GM19455 (cell line): ENCODE measurements at regions not wholly inside any gene's neighbourhood (a gene's known extent, or its start where the extent isn't known, plus 50 kb on each side); places are given as distances from the start of the nearest gene placed in this dataset.

Experiments
- ATAC-seq: cut with Tn5 transposase; IDR thresholded peaks from one replicate; pipeline ENCODE4 v1.9.1; 2021; ENCODE audit not compliant: unreplicated experiment

GRCh38 chr12:77433799-77434198 lies 368.4 kb upstream of the E2F7 start:
- no peak for ATAC-seq

- no peak for ATAC-seq
Observed at GRCh38 chr12:77429426-77429825, 364.1 kb upstream of the E2F7 start.

- no peak for ATAC-seq
Observed at GRCh38 chr12:77421152-77421551, 355.8 kb upstream of the E2F7 start.

- no peak for ATAC-seq
Observed at GRCh38 chr12:77409551-77409950, 344.2 kb upstream of the E2F7 start.

GRCh38 chr12:77407931-77408330 lies 342.6 kb upstream of the E2F7 start:
- no peak for ATAC-seq

DNA sequence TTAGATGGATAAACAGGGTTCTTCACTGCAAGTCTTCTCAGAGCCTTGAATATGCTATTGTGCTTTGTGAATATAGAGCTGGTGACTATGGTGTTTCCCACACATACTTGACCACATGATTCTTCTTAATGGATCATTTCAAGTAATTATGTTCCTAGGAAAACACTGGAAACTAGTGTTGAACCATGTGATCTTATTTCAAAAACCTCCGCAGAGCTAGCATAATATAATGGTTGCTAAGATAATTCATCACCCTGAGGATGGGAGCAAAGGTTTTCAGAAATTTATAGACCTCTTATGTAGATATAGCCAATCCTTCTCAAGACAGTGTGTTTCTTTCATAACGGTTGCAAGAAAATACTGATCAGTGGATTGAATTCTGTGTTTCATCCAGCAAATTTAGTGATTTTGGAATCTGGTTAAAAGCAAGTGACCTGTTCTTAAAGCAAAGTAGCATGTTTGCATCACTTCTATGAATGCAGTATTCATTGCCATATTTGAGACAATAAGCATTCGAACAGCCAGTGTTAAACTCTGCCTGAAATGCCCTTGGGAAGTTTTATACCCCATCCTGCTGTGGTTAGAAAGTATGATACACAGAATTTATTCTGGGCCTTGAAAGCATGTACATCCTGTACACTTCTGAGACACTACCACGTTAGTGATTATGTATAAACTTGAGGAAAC lies 341.0 kb upstream of the E2F7 start:
- no peak for ATAC-seq

DNA sequence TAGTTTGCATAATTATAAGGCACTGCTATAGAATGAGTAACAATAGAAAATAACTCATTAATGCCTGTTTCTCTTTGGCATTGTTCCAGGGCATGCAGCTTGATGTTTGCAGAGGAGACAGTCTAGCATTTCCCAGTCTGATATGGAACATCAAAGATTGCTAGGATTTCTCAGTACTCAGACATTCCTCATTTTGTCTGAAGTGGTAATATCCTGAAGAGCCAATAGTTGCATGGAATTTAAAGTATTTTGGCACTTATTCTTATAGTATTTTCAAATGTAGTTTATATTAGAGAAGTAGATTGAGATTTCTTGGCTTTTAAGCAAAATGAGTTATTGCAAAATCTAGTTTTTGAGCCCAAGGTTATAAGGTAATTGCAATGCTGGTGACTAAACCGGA lies 337.3 kb upstream of the E2F7 start:
- ATAC-seq, result no peak

- no peak for ATAC-seq
Observed at GRCh38 chr12:77401770-77402081, 336.4 kb upstream of the E2F7 start.

DNA sequence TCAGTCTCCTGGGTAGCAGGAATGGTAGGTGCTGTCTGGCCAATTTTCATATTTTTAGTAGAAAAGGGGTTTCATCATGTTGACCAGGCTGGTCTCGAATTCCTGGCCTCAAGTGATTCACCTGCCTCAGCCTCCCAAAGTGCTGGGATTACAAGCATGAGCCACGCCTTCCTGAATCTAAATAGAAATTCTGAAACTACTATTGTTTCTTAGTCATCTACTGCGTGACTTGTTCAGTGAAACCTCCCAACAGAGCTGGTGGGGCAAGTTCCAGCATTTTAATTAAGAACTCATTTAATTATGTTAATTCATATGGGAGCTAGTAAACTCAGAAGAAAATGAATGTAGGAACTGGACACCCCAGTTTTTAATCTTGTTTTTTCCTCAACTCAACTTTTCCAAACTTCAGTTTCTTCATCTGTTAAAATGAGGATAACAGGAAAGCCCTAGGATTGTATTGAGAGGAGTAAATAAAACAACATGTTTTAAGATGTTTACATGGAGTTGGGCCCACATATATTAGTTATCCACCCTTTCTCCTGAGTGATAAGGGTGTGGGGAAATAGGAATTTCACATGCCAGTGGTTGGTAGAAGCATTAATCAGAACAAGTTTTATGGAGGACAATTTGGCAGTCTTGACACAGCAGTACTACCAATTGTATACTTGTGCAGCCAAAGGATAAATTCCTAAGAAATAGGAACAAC lies 335.8 kb upstream of the E2F7 start:
- ATAC-seq, result no peak

- ATAC-seq, result no peak
Observed at GRCh38 chr12:77392467-77393088, 327.2 kb upstream of the E2F7 start.

GRCh38 chr12:77388445-77389265 lies 323.3 kb upstream of the E2F7 start:
- no peak for ATAC-seq

GRCh38 chr12:77387671-77388070 lies 322.3 kb upstream of the E2F7 start:
- ATAC-seq, result no peak

DNA sequence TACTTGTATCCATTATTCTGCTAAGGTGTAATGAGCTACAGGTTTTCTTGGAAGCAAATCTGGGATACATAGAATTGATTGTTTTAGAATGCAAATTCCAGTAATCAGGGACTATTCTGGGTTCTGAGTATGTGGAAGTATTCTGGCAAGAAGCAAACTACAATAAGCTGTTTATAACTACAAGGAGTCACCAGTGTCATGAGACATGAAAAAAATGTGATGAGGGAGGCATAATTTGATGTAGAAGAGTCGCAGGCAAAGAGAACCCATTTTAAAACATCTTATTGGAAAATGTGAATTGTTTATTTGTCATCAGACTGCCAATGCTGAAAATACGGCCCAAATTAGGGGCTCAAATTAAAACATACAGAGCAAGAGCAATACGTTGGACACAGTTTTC lies 321.8 kb upstream of the E2F7 start:
- ATAC-seq, result no peak

GRCh38 chr12:77384941-77385340 lies 319.6 kb upstream of the E2F7 start:
- ATAC-seq, result no peak

- ATAC-seq, result no peak
Observed at GRCh38 chr12:77382096-77382742, 316.9 kb upstream of the E2F7 start.

DNA sequence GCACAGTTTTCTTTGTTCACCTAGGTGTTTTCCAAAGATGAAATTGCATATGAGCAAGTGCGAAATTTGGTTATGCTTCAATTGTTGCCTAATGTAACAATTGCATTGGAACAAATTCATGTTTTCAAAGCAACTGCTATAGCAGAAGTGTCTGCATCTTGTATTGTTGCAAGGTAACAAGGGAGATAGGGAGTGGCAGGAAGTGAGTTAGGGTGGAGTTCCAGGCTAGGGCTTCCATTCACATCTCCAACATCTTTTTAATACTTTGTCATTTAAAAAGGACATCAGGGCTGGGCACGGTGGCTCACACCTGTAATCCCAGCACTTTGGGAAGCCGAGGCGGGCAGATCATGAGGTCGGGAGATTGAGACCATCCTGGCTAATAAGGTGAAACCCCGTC lies 312.3 kb upstream of the E2F7 start:
- ATAC-seq, result no peak

- ATAC-seq, result no peak
Observed at GRCh38 chr12:77377116-77377515, 311.7 kb upstream of the E2F7 start.

DNA sequence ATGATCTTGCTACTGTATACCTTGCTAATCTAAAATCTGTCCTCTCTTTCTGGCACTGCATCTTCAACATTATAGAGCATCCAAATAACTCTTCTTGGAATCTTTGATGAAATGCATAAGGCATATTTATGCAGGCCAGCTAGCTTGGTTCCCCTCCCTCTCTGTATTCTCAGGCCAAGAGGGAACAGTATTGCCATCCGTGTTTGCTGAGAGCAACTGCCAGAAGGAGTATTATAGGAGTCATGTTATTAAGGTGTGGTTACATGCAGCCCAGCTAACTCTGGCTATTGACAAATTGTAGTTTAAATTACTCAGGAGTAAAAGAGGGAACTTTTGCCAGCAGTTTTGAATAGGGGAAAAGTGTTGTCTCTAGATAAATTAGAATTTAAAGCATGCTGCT lies 309.3 kb upstream of the E2F7 start:
- no peak for ATAC-seq

DNA sequence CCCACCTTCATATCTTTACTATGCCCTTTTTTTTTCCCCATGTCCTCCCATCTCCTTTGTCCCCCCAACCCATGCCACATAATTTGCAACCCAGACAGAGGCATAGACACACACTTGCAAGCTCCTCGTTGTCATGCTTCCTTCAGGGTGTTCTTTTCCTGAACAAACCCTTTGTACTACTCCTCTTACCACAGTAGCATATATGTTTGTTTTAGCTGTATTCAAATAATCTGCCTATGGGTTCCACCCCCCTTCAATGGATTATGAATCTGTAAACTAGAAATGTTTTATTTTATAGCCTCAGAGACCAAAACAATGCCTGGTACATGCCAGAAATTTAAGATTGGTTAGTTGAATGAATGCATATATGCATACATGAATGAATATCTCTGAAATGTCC lies 307.1 kb upstream of the E2F7 start:
- ATAC-seq, result no peak

DNA sequence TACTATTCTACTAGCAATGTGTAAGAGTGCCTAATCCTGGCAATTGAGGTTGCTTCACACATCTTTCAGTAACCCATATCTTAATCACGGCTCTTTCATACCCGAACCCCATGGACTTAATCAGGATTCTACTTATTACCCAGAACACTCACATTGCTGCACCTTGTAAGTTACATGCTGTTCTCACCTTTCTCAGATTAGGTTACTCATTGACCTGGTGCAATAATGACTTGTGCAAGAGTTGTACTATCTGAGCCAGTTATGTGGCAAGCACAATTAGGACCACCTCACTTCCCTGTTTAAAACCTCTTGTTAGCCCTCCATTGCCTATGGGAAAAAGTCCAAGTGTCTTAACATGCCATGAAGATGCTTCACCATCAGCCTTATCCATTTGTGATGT lies 306.7 kb upstream of the E2F7 start:
- ATAC-seq, result no peak

GRCh38 chr12:77368379-77368778 lies 303.0 kb upstream of the E2F7 start:
- no peak for ATAC-seq
